Activated CD4-positive, alpha-beta T cell treated with anti-CD3 and anti-CD28 coated beads for 1 hour (primary cell): ENCODE measurements at regions not wholly inside any gene's neighbourhood (a gene's known extent, or its start where the extent isn't known, plus 50 kb on each side); places are given as distances from the start of the nearest gene placed in this dataset.

Source experiments
- DNase-seq: peaks from one replicate; pipeline ENCODE4 v3.0.0-alpha.2; 2020

GRCh38 chr2:64704161-64704560 is 50.4 kb upstream of the SERTAD2 start:
- no peak for DNase-seq

GRCh38 chr2:64704996-64705395 is 51.3 kb upstream of the SERTAD2 start:
- no peak for DNase-seq

- no peak for DNase-seq
Observed at GRCh38 chr2:64707276-64707675, 53.6 kb upstream of the SERTAD2 start.

- no peak for DNase-seq
Observed at GRCh38 chr2:64708829-64709228, 55.1 kb upstream of the SERTAD2 start.

GRCh38 chr2:64711252-64711800 is 57.6 kb upstream of the SERTAD2 start:
- DNase-seq: no peak

GRCh38 chr2:64713686-64714085 is 60.0 kb upstream of the SERTAD2 start:
- DNase-seq: no peak

GRCh38 chr2:64716569-64716968 is 62.9 kb upstream of the SERTAD2 start:
- no peak for DNase-seq

GRCh38 chr2:64718250-64718885 is 64.7 kb upstream of the SERTAD2 start:
- no peak for DNase-seq

GRCh38 chr2:64720535-64721319 is 67.0 kb upstream of the SERTAD2 start:
- DNase-seq: no peak

- DNase-seq: no peak
Observed at GRCh38 chr2:64721320-64721623, 67.6 kb upstream of the SERTAD2 start.

GRCh38 chr2:64722291-64723044 is 68.8 kb upstream of the SERTAD2 start:
- DNase-seq: no peak

GRCh38 chr2:64727013-64727767 is 73.5 kb upstream of the SERTAD2 start:
- DNase-seq: no peak

GRCh38 chr2:64727843-64728463 is 74.2 kb upstream of the SERTAD2 start:
- DNase-seq: no peak

- peak; percentile 17 for DNase-seq
Observed at GRCh38 chr2:64730551-64731262, 77.0 kb upstream of the SERTAD2 start.

GRCh38 chr2:64731263-64731643 is 77.5 kb upstream of the SERTAD2 start:
- DNase-seq: no peak

- DNase-seq: no peak
Observed at GRCh38 chr2:64731746-64732145, 78.0 kb upstream of the SERTAD2 start.

GRCh38 chr2:64732146-64732545 is 78.4 kb upstream of the SERTAD2 start:
- DNase-seq: no peak

- DNase-seq: no peak
Observed at GRCh38 chr2:64735504-64735903, 81.8 kb upstream of the SERTAD2 start.

- DNase-seq: no peak
Observed at GRCh38 chr2:64737547-64737946, 83.8 kb upstream of the SERTAD2 start.

- no peak for DNase-seq
Observed at GRCh38 chr2:64738026-64738425, 84.3 kb upstream of the SERTAD2 start.

GRCh38 chr2:64742678-64743077 is 89.0 kb upstream of the SERTAD2 start:
- no peak for DNase-seq
